ENCODE measurements at regions not wholly inside any gene's neighbourhood (a gene's known extent, or its start where the extent isn't known, plus 50 kb on each side); places are given as distances from the start of the nearest gene placed in this dataset.

GRCh38 chr11:70522593-70523311 lies 124.4 kb downstream of the CTTN start:
- peak; percentile 86 for DNase-seq
- Histone ChIP-seq H3K36me3 (replicated peaks; ENCODE audit: control insufficient read depth, insufficient read depth, low read length) (no peaks in the 10 kb centered on the region), H3K4me3 (ENCODE audit: insufficient read depth, low read depth, low read length) (no peak overlapping the region), H3K27me3 (ENCODE audit: control insufficient read depth, insufficient read depth, low read length) (no peaks in the 10 kb centered on the region)

DNA sequence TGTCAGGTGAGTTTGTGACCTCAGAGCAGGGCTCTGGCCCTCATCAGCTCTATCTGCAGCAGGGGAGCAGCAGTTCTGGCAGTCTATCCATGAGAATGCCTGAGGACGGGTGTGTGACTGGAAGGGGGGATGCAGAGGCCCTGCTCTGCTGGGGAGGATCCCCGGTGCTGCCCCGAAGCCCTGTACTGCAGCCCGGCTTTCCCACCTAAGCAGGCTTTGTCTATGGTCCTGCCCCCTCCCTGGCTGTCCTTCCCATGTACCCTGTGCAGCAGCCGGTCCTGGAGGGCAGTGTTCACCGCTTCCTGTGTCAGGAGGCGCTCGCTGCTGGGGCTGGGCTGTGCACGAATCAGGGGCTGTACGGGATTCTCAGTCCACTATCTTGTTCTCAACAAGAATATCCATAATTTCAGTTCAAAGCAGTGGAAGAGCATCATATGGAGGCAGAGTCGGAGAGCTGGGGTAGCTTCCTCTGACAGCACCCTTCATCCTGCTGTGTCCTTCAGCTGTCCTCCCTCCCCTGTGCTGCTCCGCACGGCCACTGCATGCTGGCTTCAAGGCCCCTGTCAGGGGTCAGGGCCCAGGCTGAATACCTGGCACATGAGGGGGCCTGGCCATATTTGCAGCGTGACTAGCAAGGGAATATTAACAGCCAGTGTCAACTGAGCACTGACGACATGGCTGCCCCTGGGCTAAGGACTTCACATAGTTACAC lies 125.2 kb downstream of the CTTN start:
- H3K4me3 ChIP-seq (ENCODE audit: insufficient read depth, low read depth, low read length) = no peak overlapping the region
- H3K27me3 ChIP-seq (ENCODE audit: control insufficient read depth, insufficient read depth, low read length) = no peaks in the 10 kb centered on the region
- no peak for DNase-seq
- no peaks in the 10 kb centered on the region for H3K36me3 ChIP-seq (replicated peaks; ENCODE audit: control insufficient read depth, insufficient read depth, low read length)

GRCh38 chr11:70524096-70524922 lies 126.0 kb downstream of the CTTN start:
- no peaks in the 10 kb centered on the region for H3K27me3 ChIP-seq (ENCODE audit: control insufficient read depth, insufficient read depth, low read length)
- no peak overlapping the region for H3K4me3 ChIP-seq (ENCODE audit: insufficient read depth, low read depth, low read length)
- H3K36me3 ChIP-seq (replicated peaks; ENCODE audit: control insufficient read depth, insufficient read depth, low read length) = no peaks in the 10 kb centered on the region
- DNase-seq = no peak

GRCh38 chr11:70525006-70525405 lies 126.7 kb downstream of the CTTN start:
- H3K36me3 ChIP-seq (replicated peaks; ENCODE audit: control insufficient read depth, insufficient read depth, low read length) = no peaks in the 10 kb centered on the region
- H3K27me3 ChIP-seq (ENCODE audit: control insufficient read depth, insufficient read depth, low read length) = no peaks in the 10 kb centered on the region
- H3K4me3 ChIP-seq (ENCODE audit: insufficient read depth, low read depth, low read length) = no peak overlapping the region
- no peak for DNase-seq

DNA sequence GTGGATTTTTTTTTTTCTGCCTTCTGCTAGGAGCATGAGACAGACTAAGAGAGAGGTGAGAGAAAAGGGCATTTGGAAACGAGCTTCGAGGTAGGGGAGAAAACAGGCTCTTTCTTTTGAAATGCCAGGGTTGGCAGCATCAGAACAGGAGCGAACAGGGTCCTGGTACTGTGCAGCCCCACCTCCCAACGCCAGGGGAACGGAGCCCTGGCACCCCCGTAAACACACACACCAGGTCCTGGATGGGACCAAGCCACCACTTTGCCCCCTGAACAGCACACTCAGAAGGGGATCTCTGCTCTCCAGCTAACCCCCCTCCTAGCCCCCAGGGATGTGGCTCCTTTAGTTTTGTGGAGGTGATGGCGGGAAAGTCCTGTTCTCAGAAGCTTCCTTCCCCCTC lies 127.1 kb downstream of the CTTN start:
- Histone ChIP-seq H3K36me3 (replicated peaks; ENCODE audit: control insufficient read depth, insufficient read depth, low read length) (no peaks in the 10 kb centered on the region), H3K27me3 (ENCODE audit: control insufficient read depth, insufficient read depth, low read length) (no peaks in the 10 kb centered on the region), H3K4me3 (ENCODE audit: insufficient read depth, low read depth, low read length) (no peak overlapping the region)
- no peak for DNase-seq

DNA sequence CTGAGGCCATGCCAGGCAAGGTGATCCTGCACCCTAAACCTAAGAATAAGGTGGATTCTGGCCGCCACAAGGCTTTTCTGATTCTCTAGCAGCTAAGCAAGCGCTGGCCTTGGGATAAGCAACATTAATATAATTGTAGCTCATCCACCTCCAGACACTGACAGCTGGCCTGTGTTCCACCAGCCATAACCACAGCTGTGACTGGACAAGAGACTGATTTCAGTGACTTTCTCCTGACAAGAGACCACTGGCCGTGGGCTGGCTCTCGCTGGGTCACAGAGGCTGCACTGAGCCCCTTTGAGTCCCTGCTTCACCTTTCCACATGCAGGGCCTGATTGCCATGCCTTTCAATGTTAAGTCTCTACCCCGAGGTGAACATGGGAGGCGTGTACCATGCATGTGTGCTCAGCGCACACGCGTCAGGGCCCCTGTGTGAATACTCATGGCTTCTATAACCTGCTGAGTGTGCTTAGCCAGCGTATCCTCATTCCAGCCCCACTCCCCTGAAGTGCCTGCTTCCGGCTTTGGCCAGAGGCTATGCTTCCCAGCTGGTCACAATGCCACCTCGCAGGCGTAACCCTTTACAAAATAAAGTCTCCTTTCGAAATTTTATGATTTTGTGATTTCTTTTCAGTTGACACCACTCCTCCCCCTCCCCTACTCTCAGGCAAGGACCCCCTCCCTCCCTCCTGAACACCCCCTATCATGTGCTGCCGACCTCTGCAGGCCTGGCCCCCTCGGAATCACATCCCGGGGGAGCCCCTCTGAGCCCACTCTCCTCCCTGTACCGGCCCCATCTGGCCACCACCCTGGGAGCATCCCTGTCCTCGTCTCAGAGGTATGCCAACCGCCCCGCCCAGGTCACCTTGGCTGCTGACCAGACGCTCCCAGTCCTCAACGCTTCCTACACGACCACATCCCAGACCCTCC lies 128.1 kb downstream of the CTTN start:
- Histone ChIP-seq H3K4me3 (ENCODE audit: insufficient read depth, low read depth, low read length) (no peak overlapping the region), H3K36me3 (replicated peaks; ENCODE audit: control insufficient read depth, insufficient read depth, low read length) (no peaks in the 10 kb centered on the region), H3K27me3 (ENCODE audit: control insufficient read depth, insufficient read depth, low read length) (no peaks in the 10 kb centered on the region)
- DNase-seq = no peak

DNA sequence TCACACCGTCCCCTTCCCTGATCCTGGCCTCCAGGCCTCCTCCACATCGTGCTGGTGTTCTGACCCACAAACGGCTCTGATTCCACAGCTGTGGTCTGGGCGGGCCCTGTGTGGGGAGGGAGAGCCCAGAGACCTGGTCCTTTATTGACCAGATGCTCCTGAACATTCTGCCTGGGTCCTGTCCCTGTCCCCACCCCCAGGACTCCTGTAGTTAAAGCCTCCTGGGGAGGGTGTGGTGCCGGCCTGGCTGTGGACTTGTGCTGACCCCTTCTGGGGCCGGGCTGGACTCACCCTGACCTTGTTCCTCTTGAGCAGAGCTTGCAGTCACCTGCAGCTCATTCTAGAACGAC lies 128.7 kb downstream of the CTTN start:
- no peaks in the 10 kb centered on the region for H3K27me3 ChIP-seq (ENCODE audit: control insufficient read depth, insufficient read depth, low read length)
- DNase-seq = no peak
- no peak overlapping the region for H3K4me3 ChIP-seq (ENCODE audit: insufficient read depth, low read depth, low read length)
- no peaks in the 10 kb centered on the region for H3K36me3 ChIP-seq (replicated peaks; ENCODE audit: control insufficient read depth, insufficient read depth, low read length)

GRCh38 chr11:70527429-70528045 lies 129.2 kb downstream of the CTTN start:
- DNase-seq = no peak
- Histone ChIP-seq H3K36me3 (replicated peaks; ENCODE audit: control insufficient read depth, insufficient read depth, low read length) (no peaks in the 10 kb centered on the region), H3K4me3 (ENCODE audit: insufficient read depth, low read depth, low read length) (no peak overlapping the region), H3K27me3 (ENCODE audit: control insufficient read depth, insufficient read depth, low read length) (no peaks in the 10 kb centered on the region)

DNA sequence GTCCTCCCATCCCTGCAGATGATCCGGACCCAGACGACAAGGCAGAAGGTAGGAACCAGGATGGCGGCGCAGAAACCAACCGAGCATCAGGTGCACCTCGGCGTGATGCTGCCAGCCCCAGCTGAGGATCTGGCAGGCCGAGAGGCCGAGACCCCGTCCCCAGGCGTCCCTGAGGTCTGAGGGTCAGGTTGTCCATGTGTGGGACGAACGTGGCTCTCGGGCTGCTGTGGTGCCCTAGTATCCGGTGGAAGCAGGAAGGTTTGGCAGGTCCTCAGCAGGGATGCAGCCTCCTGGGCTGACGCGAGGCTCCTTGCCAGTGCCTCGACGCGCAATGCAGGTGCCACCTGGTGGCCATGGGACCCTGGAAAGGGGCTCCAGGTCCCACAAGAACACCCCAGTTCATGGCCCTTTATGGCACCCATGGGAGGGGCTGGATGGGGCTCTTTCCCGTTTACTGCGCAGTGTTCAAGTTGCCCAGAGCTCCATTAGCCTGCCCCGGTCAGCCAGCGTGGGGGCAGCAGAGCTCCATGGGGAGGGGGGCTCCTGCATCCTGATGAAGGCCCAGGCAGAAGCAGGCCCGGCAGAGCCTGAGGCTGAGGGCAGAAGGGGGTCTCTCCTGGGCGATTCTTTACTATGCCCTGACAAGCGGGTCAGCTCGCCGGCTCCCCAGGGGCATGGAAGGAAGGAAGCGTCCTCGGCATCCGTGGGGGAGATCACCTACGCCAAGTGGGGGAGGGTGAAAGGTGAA lies 129.9 kb downstream of the CTTN start:
- H3K4me3 ChIP-seq (ENCODE audit: insufficient read depth, low read depth, low read length) = no peak overlapping the region
- no peak for DNase-seq

DNA sequence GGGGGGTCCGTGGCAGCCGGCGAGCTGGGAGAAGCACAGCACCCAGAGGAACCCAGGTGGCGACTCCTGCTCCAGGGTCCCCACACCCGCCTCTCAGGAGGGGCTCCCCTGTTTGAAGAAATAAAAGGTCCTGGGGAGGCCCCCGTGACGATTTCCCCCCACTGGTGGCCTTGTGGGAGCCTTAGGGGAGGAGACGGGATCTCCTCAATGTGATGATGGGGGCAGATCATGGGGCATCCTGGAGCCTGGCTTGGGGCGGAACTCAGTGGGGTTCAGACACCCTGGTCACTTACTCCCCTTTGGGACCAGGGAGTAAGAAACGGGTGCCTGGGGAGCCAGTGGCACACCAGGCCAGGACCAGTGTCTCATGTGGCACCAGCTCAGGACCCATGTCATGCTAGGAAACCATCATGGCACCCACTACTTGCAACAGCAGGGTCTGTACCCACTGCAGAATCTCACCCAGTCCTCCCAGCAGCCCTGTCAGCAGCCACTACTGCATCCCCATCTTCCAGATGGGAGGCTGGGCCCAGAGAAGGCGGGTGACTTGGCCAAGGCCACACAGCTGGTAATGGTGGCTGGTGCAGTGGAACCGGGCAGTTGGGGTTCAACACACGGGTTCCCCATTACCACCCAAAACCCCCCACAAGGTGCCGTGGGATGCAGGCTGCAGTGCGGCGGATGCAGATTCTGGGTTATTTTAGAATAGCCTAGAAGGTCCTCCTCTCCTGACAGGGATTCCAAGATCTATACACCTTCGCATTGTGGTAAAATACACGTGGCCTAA lies 130.7 kb downstream of the CTTN start:
- H3K4me3 ChIP-seq (ENCODE audit: insufficient read depth, low read depth, low read length) = no peak overlapping the region
- no peaks in the 10 kb centered on the region for H3K36me3 ChIP-seq (replicated peaks; ENCODE audit: control insufficient read depth, insufficient read depth, low read length)
- H3K27me3 ChIP-seq (ENCODE audit: control insufficient read depth, insufficient read depth, low read length) = no peaks in the 10 kb centered on the region
- no peak for DNase-seq

More for the DNA sequence above, 129.9 kb downstream of the CTTN start:
- no peaks in the 10 kb centered on the region for H3K36me3 ChIP-seq (replicated peaks; ENCODE audit: control insufficient read depth, insufficient read depth, low read length)
- no peaks in the 10 kb centered on the region for H3K27me3 ChIP-seq (ENCODE audit: control insufficient read depth, insufficient read depth, low read length)

GRCh38 chr11:70530010-70530409 lies 131.7 kb downstream of the CTTN start:
- Histone ChIP-seq H3K4me3 (ENCODE audit: insufficient read depth, low read depth, low read length) (no peak overlapping the region), H3K36me3 (replicated peaks; ENCODE audit: control insufficient read depth, insufficient read depth, low read length) (no peaks in the 10 kb centered on the region), H3K27me3 (ENCODE audit: control insufficient read depth, insufficient read depth, low read length) (no peaks in the 10 kb centered on the region)
- DNase-seq = no peak

DNA sequence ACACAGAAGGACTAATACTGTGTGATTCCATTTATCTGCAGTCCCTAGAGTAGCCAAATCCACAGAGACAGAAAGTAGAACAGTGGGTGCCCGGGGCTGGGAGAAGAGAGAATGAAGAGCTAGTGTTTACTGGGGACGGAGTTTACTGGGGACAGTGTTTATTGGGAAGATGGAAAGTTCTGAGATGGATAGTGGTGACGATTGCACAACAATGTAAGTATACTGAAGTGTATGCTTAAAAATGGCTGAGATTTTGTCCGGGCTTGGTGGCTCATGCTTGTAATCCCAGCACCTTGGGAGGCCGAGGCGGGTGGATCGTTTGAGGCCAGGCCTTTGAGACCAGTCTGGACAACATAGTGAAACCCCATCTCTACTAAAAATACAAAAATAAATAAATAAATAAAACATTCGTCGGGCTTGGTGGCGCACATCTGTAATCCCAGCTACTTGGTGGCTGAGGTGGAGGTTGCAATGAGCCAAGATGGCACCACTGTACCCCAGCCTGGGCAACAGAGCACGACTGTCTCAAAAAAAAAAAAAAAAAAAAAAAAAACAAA lies 132.4 kb downstream of the CTTN start:
- DNase-seq = no peak

More for the DNA sequence above, 132.4 kb downstream of the CTTN start:
- Histone ChIP-seq H3K36me3 (replicated peaks; ENCODE audit: control insufficient read depth, insufficient read depth, low read length) (no peaks in the 10 kb centered on the region), H3K27me3 (ENCODE audit: control insufficient read depth, insufficient read depth, low read length) (no peaks in the 10 kb centered on the region), H3K4me3 (ENCODE audit: insufficient read depth, low read depth, low read length) (no peak overlapping the region)

Measured in H7 (cell line).